ENCODE measurements at regions not wholly inside any gene's neighbourhood (a gene's known extent, or its start where the extent isn't known, plus 50 kb on each side); places are given as distances from the start of the nearest gene placed in this dataset.

DNA sequence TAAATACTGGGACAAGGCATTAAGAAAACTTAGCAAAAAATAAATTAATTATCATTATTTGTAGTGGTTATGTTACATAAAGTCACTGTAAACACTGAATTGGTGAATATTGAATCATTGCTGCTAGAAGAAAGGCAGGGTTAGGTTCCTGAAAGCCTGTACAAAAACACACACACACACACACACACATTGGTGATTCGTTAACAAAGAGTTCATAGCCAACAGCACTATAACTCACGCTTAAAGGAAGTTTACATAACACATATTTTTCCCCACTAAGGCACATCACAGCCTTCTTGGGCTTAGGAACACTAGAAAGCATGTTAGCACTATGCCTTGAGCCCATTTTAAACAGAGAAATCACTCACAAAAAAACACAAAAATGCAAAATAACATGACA lies 690.0 kb upstream of the PIK3C3 start:
- no peak for DNase-seq (ENCODE audit: low read depth in 2 of 2)

DNA sequence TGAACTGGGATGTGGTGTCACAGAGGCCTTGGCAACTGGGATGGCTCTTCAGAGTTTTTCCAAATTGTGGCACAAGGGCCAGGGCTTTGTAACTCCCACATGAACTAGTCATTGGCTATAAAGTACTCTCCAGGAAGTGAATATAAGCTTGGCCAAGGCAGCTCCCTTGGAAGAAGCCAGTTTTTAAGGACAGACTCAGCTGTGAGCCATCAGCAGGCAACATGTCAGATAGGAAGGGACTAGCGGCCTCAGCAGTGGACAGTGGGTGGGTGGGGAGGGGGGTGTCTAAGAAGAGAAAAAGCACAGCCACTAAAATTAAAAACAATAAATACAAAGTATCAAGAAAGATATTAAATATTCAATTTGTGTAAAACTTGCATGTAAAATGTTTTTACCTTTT lies 691.1 kb upstream of the PIK3C3 start:
- DNase-seq (ENCODE audit: low read depth in 2 of 2): no peak

DNA sequence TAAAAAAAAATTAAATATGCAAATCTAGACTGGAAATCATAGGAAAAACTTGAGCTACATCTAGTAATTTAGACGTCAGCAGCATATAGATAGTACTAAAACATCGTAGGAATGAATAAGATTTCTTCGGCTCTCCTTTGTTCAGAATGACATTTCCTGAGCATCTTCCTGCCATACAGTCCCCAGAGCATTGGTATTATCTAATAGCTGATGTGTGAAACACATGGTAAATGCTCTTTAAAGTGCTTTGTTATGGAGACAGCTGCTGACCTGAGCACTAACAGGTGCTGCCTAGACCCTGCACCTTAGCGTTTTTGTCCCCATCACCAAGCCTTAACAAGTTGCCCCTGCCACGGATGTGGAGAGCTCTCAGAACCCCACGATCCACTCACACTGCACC lies 692.3 kb upstream of the PIK3C3 start:
- no peak for DNase-seq (ENCODE audit: low read depth in 2 of 2)

DNA sequence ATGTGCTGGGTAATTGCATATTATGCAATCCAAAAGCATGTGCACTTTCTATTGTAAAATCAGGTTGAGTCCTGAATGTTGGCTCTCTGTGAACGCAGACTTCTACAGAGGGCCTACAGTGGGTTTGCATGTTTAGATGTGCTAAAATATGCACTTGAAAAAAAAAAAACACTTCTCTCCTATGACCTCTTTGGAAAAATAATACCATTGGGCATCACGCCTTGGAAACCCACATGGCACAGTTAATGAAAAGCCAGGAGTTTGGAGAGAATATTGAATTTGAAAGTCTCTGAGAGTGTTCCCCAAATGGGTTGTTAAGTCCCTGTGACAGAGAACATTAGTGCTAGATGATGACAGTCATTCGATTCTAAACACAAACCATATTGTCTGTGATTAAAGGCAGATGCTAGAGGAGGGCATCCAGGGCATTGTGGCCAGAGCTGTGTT lies 710.4 kb upstream of the PIK3C3 start:
- DNase-seq (ENCODE audit: low read depth in 2 of 2): no peak

DNA sequence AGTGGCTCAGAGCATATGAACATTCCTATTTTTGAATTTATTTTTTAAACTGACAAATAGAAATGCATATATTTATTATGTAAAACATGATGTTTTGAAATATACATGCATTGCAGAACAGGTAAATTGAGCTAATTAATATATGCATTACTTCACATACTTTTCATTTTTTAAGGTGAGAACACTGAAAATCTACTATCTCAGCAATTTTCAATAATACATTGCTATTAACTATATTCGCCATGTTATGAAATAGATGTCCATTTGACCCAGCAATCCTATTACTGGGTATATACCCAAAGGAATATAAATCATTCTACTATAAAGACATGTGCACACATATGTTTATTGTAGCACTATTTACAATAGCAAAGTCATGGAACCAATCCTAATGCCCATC lies 717.7 kb upstream of the PIK3C3 start:
- no peak for DNase-seq (ENCODE audit: low read depth in 2 of 2)

DNA sequence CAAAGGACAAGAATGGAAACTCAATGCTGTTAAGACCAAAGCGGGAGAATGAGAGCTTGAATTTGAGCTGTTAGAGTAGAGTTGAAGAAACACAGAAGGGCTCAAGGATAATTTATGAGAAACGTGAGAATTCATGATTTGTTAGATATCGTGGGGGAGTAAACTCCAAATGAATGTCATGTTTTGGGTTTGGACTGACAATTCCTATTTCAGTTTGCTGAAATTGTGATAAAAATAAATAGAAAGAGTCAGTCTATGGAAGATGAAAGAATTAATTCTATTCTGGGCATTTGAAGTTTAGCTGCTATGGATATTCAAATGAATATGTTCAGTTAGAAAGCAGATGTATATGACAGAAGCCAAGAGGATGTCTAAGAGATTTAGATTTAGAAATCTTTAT lies 723.4 kb upstream of the PIK3C3 start:
- no peak for DNase-seq (ENCODE audit: low read depth in 2 of 2)

DNA sequence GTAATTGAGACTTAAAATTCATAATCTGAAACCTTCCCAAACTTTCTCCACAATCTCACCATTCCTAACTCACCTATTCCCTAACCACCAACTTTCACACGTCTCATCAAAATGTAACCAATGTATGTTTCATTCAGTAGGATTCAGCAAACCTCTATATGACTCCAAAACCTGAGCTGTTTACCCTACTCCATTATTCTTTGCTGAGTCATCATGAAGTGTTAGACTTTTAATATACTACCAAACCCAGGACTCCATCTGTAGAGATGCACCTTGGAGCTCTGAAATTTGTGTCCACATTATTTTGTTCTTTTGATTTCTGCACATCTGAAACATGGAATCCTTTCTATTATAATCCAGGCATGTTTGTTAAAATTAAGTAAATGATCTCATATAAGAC lies 727.0 kb upstream of the PIK3C3 start:
- no peak for DNase-seq (ENCODE audit: low read depth in 2 of 2)

DNA sequence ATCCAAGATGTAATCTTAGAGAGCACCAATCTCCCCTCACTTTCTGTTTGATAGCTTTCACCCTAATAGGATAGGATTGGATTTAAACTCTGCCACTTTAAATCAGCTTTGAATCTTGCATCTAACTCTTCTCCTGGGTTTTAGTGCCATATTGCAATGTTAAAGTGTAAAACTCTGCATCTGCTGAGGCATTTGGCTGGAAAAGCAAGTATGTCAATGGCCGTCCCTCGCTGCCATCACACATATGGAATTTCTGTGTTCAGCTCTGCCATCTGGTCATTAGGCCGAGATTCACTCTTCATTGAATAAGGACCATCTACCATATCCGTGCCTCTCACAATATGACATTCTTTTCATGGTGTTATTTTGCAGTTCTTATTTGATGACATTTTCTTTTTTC lies 728.1 kb upstream of the PIK3C3 start:
- no peak for DNase-seq (ENCODE audit: low read depth in 2 of 2)

DNA sequence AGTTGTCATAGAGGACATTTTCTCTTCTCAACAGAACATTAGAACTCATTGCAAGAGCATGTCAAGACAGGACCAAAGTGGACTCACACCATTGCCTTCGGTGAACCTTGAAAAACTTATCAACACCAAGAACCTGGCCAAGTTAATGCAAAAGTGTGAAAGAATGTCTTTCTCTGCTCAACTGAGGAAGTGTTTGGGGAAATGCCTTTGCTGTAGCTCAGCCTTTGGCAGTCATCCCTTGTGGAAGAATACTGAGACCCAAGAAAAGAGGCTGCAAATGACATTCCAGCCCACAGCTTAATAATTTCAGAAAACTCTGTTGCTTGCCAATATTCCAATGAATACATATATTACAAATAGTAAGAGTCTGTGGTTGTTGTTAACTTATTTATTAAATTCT lies 728.8 kb upstream of the PIK3C3 start:
- no peak for DNase-seq (ENCODE audit: low read depth in 2 of 2)

DNA sequence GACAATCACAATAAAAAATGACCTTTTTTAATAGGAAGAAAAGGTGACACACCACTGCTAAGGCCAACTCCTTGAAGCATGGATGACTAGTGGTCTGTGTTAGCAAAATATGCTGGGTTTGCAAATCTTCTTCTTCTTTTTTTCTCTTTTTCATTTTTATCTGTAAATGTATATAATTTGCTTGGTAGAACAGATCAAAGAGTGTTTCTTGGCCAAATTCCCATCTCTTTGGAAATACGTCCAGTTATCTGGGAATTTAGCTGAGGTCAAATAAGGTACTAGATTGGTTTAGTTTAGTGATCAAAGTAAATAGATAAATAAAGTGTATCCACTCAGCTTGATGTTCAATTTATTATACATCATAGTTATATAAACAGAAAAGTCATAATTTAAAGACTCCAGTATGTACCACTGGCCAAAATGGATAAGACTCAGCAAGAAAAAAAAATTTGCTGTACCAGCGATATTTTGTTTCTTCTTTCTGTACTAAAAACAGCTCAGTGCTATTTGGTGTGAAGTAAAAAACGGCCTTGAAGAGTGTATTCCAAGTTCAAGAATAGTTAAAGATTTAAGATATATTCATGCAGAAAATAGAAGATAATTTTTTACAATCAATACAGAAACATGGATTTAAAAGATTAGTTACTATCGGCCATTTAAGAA lies 738.6 kb upstream of the PIK3C3 start:
- no peak for DNase-seq (ENCODE audit: low read depth in 2 of 2)

DNA sequence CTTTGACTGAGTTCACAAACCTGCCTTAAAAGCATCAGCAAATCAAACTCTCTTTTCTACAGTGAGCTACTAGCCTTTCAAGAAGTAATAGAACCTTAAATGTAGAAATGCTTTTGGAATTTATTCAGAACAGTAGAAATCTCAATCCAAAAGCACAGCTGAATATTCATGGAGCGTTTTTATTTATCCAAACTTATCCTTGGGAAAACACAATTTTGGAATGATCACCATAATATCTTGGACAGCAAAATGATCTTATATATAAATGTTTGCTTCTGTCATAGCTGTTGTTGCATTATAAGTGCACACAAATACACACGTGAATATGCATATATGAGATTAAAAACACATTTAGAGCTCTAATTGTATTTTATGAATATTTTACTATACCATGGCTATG lies 747.3 kb upstream of the PIK3C3 start:
- DNase-seq (ENCODE audit: low read depth in 2 of 2): no peak

DNA sequence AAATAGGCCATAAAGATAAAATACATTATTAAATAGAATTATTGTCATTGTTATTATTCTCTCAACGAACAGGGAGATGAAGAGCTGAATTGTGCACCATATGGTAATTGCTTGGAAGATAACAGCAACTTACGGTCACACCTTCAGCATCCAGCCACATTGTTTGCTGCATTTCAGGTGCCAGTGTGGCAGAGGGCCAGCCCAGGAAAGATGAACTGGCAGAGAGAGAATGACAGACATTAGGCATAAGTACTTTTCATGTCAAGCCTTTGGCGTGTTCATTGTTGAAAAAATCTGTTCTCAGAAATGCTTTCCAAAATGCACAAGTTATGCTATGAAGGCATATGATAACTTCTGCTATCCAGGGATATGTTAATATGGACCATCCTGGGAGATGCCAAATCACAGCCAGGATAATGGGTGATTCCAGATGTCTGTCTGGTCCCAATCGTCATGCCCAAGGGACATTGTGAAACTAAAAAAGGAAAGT lies 748.6 kb upstream of the PIK3C3 start:
- no peak for DNase-seq (ENCODE audit: low read depth in 2 of 2)

DNA sequence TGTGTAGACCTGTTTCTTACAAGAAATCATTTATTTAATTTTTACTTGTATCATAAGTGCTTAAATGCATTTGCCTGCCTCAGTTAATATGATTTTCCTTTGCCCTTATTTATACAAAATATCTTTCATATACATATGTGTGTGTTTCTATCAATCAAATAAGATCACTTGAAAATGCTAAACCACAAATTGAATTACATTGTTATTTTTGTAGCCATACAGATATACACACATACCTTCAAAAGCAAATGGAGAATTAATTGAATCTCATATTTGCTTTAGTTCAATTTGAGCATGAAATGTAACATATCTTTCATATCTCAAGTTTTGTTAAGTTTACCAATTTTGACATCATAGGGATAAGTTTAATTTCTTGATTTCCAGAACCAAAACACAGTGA lies 755.8 kb upstream of the PIK3C3 start:
- no peak for DNase-seq (ENCODE audit: low read depth in 2 of 2)

DNA sequence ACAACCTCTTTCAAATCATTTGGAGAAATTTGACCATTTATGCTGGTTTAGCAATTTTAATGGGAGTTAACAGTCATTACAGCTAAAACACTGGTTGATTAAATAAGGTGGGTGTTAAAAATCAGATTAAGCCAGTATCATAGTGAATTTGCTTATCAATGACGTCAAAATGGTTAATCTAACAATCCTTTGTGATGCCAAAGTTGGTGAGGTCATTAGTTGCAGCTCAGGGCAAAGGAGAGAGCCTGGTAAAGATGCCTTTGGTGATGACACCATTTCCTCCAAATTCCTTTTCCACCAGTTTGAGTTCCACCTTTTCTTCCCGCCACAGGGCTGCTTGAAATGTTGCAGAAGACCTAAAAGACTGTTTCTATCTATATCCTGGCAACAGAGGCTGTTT lies 757.1 kb upstream of the PIK3C3 start:
- no peak for DNase-seq (ENCODE audit: low read depth in 2 of 2)

DNA sequence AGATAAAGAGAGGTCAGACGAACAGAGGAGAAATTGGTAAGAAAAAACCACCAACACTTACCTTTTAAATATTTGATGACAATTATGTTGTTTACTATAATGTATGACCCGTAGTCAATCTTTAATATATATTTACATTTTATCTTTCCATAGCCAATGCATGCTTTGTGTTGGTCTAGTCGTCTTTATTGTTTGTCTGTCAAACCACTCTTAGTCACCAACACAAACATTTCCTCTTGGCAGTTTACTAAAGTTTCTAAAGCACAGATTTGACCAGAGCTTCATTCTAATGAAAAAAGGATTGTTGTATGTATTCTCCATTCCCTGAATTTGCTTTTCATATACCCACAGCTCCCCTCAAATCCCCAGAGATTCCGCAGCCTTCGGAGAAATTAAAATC lies 784.7 kb upstream of the PIK3C3 start:
- DNase-seq (ENCODE audit: low read depth in 2 of 2): no peak

DNA sequence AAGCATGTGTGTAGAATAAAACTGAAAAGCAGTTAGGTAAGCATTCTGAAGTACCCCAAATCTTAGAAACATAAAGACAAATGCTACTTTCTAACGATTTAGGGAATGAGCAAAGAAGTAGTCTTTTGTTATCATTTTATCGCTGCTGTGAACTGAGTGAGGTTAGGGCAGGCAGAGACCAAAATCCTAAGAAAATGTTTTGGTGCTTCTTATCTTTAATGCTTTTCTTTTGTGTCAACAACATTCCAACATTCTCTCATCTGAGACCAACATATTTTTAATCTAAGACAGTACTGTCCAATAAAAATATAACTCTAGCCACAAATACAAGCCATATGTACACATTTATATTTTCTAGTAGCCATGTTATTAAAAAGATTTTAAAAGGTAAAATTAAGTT lies 789.4 kb upstream of the PIK3C3 start:
- DNase-seq (ENCODE audit: low read depth in 2 of 2): no peak

DNA sequence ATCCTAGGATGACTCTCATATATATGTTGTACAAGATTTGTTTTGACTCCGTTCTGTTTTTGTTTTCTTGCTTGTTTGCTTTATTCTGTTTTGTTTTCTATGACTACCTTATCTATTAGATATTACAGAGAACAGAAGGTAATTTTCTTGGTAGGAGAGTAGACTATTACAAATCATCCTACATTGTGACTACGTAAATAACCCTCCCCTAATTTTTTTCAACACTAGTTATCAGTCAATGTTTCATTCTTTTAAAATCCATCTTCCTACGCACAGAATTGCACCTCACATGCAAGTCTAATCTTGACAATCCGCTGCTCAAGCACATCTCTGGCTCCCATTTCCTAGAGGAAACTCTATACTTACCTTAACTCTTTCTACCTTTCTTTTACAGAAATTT lies 792.3 kb upstream of the PIK3C3 start:
- DNase-seq (ENCODE audit: low read depth in 2 of 2): no peak

DNA sequence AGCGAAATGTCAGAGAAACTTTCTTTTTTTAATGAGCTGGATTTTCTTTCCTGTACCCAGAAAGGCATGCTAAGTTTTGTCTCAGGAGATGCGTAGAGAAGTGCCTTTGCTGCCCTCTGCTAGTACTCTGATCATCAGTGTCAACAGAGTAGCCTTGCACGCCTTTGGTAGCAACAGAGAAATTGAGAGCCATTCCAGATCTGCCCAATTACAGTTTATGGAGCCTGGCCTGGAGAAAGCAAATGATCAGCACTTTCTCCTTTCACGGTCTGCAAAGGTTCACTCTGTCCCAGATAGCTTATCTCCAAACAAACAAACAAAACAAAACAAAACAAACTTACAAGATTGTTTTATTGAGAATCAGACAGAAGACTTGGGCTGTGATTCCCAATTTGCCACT lies 792.8 kb upstream of the PIK3C3 start:
- DNase-seq (ENCODE audit: low read depth in 2 of 2): no peak

DNA sequence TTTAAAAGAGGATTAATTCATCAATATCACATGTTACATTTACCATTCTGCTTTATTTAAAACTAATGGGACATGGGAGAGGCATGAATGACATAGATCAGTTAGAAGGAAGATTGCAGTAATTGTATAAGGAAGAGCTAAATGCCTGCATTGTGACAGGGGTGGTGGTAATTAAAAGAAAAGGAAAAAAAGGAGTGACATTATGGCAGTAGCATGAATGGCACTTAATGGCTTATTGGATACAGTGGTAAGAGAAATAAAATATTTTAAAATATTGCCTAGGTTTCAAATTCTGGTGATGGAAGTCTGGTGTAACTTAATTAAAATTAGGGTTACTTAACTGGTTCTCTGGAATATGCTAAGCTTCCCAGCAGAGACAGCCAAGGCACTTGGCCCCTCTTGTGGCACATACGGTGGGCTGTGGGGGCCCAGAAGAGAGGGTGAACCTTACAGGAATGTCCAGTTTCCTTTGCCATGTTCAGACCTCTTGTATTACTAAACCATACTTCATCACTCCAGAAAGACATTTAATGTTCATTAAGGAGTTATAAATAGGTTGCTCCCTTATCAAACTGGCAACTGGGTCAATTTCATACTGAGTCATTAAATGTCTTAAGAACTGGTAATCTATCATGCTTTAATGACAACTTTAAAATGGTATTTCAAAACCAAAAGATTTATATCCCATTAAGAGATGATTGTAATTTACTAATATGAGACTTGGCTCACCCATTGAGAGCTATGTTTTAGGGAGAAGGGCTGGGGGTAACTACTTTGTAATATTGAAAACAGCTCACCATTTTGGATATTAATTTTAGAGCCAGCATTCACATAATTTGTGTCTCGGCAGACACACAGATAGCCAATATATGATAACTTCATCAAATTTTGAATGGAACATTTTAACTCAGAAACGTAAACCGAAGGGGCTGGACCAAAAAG lies 798.9 kb upstream of the PIK3C3 start:
- DNase-seq (ENCODE audit: low read depth in 2 of 2): no peak

DNA sequence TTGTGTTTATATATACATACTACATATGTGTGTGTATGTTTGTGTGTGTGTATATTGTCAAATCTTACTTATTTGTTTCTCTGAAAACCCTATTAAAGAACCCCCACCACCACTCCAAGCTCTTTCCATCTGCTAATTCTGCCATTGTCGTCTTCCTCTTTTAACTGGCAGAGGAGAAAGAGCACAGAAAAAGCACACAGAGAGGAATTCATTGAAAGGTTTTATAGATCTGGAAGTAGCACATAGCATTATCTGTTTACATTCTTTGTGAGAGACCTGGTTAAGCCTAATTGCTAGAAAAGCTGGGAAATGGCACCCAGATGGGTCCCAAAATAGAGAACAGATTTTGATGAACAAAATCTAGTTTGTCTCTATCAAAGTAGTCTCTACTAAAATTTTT lies 800.0 kb upstream of the PIK3C3 start:
- DNase-seq (ENCODE audit: low read depth in 2 of 2): no peak

DNA sequence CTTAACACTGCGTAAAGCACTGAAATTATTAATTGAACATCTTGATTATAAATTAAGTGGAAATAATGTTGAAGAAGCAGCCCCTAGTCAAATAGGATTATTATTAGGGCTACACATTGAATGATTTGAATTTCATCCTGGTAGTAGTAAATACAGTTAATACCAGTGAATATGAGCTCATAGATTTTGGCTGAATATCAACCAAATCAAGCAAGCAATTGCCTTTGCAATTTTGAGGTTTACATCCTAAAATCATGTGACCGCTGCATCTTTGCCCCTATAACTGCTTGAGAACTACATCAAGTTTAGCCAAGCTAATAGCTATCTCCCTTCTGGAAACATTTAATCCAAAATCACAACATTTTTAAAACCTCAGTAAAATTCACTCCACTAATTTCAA lies 801.2 kb upstream of the PIK3C3 start:
- DNase-seq (ENCODE audit: low read depth in 2 of 2): no peak

DNA sequence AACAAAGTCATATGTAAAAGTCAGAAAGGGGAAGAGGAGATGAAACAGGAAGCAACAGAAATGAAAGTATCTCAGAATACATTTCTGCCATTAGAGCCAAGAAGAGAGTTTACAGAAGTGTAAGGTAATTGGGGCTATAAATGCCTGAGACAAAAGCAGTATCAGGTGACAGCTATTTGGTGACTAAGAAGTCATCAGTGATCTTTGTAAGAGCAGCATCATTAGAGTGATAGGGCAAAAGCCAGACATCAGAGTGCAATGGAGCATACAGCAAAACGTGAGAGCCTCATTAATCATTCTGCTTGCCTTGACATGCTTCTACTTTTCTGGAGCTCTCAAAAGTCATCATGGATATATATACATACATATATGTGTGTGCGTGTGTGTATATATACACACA lies 804.7 kb upstream of the PIK3C3 start:
- no peak for DNase-seq (ENCODE audit: low read depth in 2 of 2)

DNA sequence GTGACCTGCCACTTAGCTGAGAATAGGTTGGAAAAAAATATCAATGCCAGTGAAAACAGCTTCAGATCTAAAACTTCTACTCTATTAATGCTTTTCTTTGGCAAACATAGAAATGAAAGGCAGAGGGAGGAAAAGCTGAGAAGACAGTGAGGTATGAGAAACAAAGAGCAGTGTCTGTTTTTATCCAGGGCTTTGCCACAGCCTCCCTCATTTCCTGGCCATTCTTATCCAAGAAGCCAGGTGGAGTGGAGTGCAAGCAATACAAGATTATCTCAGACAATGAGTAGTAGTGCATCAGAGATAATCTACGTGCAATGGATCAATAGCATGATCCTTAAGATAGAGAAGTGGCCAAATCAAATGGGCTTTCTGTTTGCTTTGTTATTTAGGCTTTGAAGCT lies 808.7 kb upstream of the PIK3C3 start:
- DNase-seq (ENCODE audit: low read depth in 2 of 2): no peak
